HG02938 (cell line): ENCODE measurements at regions not wholly inside any gene's neighbourhood (a gene's known extent, or its start where the extent isn't known, plus 50 kb on each side); places are given as distances from the start of the nearest gene placed in this dataset.

ENCODE experiments used
- ATAC-seq: cut with Tn5 transposase; IDR thresholded peaks from one replicate; pipeline ENCODE4 v1.9.1; 2021; ENCODE audit warnings: mild to moderate bottlenecking, moderate library complexity; ENCODE audit not compliant: unreplicated experiment

GRCh38 chr1:199362996-199363395 lies 664.5 kb upstream of the NR5A2 start:
- no peak for ATAC-seq

- ATAC-seq: no peak
Measured at GRCh38 chr1:199373139-199373538, 654.4 kb upstream of the NR5A2 start.

- no peak for ATAC-seq
Measured at GRCh38 chr1:199377211-199377610, 650.3 kb upstream of the NR5A2 start.

GRCh38 chr1:199383793-199384192 lies 643.7 kb upstream of the NR5A2 start:
- ATAC-seq: no peak

GRCh38 chr1:199394856-199395255 lies 632.7 kb upstream of the NR5A2 start:
- ATAC-seq: no peak

GRCh38 chr1:199396456-199396855 lies 631.1 kb upstream of the NR5A2 start:
- ATAC-seq: no peak

- peak; percentile 84 for ATAC-seq
Measured at GRCh38 chr1:199399996-199400724, 627.4 kb upstream of the NR5A2 start.

- no peak for ATAC-seq
Measured at GRCh38 chr1:199403531-199404116, 623.9 kb upstream of the NR5A2 start.

GRCh38 chr1:199404191-199404590 lies 623.3 kb upstream of the NR5A2 start:
- ATAC-seq: no peak

- ATAC-seq: no peak
Measured at GRCh38 chr1:199404976-199405375, 622.5 kb upstream of the NR5A2 start.

GRCh38 chr1:199405634-199406196 lies 621.8 kb upstream of the NR5A2 start:
- ATAC-seq: no peak

GRCh38 chr1:199410462-199410861 lies 617.0 kb upstream of the NR5A2 start:
- ATAC-seq: no peak

GRCh38 chr1:199411506-199411905 lies 616.0 kb upstream of the NR5A2 start:
- ATAC-seq: no peak

GRCh38 chr1:199422206-199422605 lies 605.3 kb upstream of the NR5A2 start:
- no peak for ATAC-seq

- ATAC-seq: no peak
Measured at GRCh38 chr1:199447906-199448305, 579.6 kb upstream of the NR5A2 start.

- no peak for ATAC-seq
Measured at GRCh38 chr1:199448646-199449045, 578.9 kb upstream of the NR5A2 start.

GRCh38 chr1:199449221-199449620 lies 578.3 kb upstream of the NR5A2 start:
- ATAC-seq: no peak

- ATAC-seq: no peak
Measured at GRCh38 chr1:199449681-199450080, 577.8 kb upstream of the NR5A2 start.

GRCh38 chr1:199452627-199453026 lies 574.9 kb upstream of the NR5A2 start:
- no peak for ATAC-seq

- ATAC-seq: no peak
Measured at GRCh38 chr1:199453723-199454122, 573.8 kb upstream of the NR5A2 start.

GRCh38 chr1:199460933-199461332 lies 566.6 kb upstream of the NR5A2 start:
- no peak for ATAC-seq

GRCh38 chr1:199463521-199464127 lies 563.9 kb upstream of the NR5A2 start:
- peak; percentile 72 for ATAC-seq
